ENCODE measurements at regions not wholly inside any gene's neighbourhood (a gene's known extent, or its start where the extent isn't known, plus 50 kb on each side); places are given as distances from the start of the nearest gene placed in this dataset.

GRCh38 chr3:124559846-124560574 is 170.2 kb upstream of the UMPS start:
- peak; percentile 74 for TF ChIP-seq CTCF (IDR thresholded peaks at IDR 0.05; ENCODE audit: low read depth, low read length)
- H3K4me3 ChIP-seq (ENCODE audit: low read depth, low read length): no peak overlapping the region

GRCh38 chr3:124560666-124561215 is 169.5 kb upstream of the UMPS start:
- no peak for TF ChIP-seq CTCF (IDR thresholded peaks at IDR 0.05; ENCODE audit: low read depth, low read length)
- no peak overlapping the region for H3K4me3 ChIP-seq (ENCODE audit: low read depth, low read length)

GRCh38 chr3:124562769-124563168 is 167.5 kb upstream of the UMPS start:
- no peak overlapping the region for H3K4me3 ChIP-seq (ENCODE audit: low read depth, low read length)
- no peak for TF ChIP-seq CTCF (IDR thresholded peaks at IDR 0.05; ENCODE audit: low read depth, low read length)

- no peak for TF ChIP-seq CTCF (IDR thresholded peaks at IDR 0.05; ENCODE audit: low read depth, low read length)
- no peak overlapping the region for H3K4me3 ChIP-seq (ENCODE audit: low read depth, low read length)
Measured at GRCh38 chr3:124563376-124563775, 166.9 kb upstream of the UMPS start.

- no peak overlapping the region for H3K4me3 ChIP-seq (ENCODE audit: low read depth, low read length)
- peak; percentile 77 for TF ChIP-seq CTCF (IDR thresholded peaks at IDR 0.05; ENCODE audit: low read depth, low read length)
Measured at GRCh38 chr3:124565013-124565412, 165.2 kb upstream of the UMPS start.

GRCh38 chr3:124565551-124565950 is 164.7 kb upstream of the UMPS start:
- no peak overlapping the region for H3K4me3 ChIP-seq (ENCODE audit: low read depth, low read length)
- no peak for TF ChIP-seq CTCF (IDR thresholded peaks at IDR 0.05; ENCODE audit: low read depth, low read length)

GRCh38 chr3:124566701-124567100 is 163.6 kb upstream of the UMPS start:
- TF ChIP-seq CTCF (IDR thresholded peaks at IDR 0.05; ENCODE audit: low read depth, low read length): no peak
- H3K4me3 ChIP-seq (ENCODE audit: low read depth, low read length): no peak overlapping the region
